Skeletal muscle satellite cell (primary cell): ENCODE measurements at regions not wholly inside any gene's neighbourhood (a gene's known extent, or its start where the extent isn't known, plus 50 kb on each side); places are given as distances from the start of the nearest gene placed in this dataset.

Source experiments
- H3K27me3 ChIP-seq: 2 replicates; pipeline ENCODE4 v1.7.0; 2013; ENCODE audit warnings: low read length; ENCODE audit not compliant: control insufficient read depth, insufficient read depth
- H3K36me3 ChIP-seq: 2 replicates; pipeline ENCODE4 v1.7.0; 2013; ENCODE audit warnings: mild to moderate bottlenecking, control low read depth, low read length; ENCODE audit not compliant: insufficient read depth
- H3K4me1 ChIP-seq: 2 replicates; pipeline ENCODE4 v1.7.0; 2013; ENCODE audit warnings: low read length; ENCODE audit not compliant: control insufficient read depth, insufficient read depth
- H3K4me2 ChIP-seq: 2 replicates; pipeline ENCODE4 v1.7.0; 2013; ENCODE audit warnings: mild to moderate bottlenecking, low read length
- H3K4me3 ChIP-seq: 2 replicates; pipeline ENCODE4 v1.7.0; 2013; ENCODE audit warnings: low read length
- H3K9ac ChIP-seq: 2 replicates; pipeline ENCODE4 v1.7.0; 2013; ENCODE audit warnings: mild to moderate bottlenecking, low read depth, low read length, moderate library complexity
- H3K9me3 ChIP-seq: replicated peaks from 2 replicates; pipeline ENCODE4 v1.7.0; 2013; ENCODE audit warnings: mild to moderate bottlenecking, control low read depth, low read length

GRCh38 chr7:34311591-34311990 is 346.4 kb upstream of the NPSR1 start:
- Histone ChIP-seq H3K9ac (no peak overlapping the region), H3K4me2 (no peak overlapping the region), H3K4me3 (no peak overlapping the region), H3K27me3 (no peaks in the 10 kb centered on the region), H3K9me3 (no peaks in the 10 kb centered on the region), H3K36me3 (no peaks in the 10 kb centered on the region), H3K4me1 (no peaks in the 10 kb centered on the region)

DNA sequence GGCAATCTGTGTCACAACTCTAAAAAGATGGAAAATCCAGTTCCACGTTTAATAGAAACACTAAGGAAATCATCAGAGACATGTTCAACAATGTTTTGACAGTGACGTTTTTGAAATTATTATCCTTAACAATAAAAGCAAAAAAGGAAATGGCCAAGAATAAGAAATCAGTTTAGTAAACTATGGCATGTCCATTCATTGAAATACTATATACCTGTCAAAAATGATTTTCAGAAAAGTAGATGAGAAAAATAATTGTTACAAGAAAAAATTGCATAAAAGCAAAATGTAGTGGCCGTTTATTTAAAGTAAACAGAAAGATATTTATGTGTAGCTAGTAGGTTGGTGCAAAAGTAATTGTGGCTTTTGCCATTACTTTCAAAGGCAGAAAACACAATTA is 345.4 kb upstream of the NPSR1 start:
- Histone ChIP-seq H3K4me2 (no peak overlapping the region), H3K9me3 (no peaks in the 10 kb centered on the region), H3K4me1 (no peaks in the 10 kb centered on the region), H3K9ac (no peak overlapping the region), H3K4me3 (no peak overlapping the region), H3K27me3 (no peaks in the 10 kb centered on the region), H3K36me3 (no peaks in the 10 kb centered on the region)

DNA sequence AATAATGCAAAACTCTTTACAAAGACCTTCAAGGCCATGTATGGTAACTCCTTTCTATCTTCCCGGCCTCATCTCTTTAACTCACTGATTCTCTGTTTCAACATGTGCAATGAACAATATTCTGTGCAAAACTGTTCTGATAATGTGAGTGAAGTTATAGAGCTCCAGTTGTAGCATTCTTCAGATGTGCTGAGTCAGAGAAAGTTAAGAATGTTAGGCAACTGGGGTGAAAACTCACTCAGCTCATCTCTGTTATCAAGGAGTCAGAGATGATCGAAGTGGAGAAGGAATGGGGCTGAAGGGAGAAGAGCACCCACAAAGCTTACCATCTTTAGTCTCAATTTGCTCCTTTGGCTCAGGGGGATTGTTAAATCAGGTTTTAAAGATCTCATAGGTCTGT is 344.7 kb upstream of the NPSR1 start:
- no peaks in the 10 kb centered on the region for H3K36me3 ChIP-seq
- no peak overlapping the region for H3K4me2 ChIP-seq
- no peaks in the 10 kb centered on the region for H3K4me1 ChIP-seq
- no peak overlapping the region for H3K4me3 ChIP-seq
- no peaks in the 10 kb centered on the region for H3K27me3 ChIP-seq
- no peak overlapping the region for H3K9ac ChIP-seq
- no peaks in the 10 kb centered on the region for H3K9me3 ChIP-seq

DNA sequence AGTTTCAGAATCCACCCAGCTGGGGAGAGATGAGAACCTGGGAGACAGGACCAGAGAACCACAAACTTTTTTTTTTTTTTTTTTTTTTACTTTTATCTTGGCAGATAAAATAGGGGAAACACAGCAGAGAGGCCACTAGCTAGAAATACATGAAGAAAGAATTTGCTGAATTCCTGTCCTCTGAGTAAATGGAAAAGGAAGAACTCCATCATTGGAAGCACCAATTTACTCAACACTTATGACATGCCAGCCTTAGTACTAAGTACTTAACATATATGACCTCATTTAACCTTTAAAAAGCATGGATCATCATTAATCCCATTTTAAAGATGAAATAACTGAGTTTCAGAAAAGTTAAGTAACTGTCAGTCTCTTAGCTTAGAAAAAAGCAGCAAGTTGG is 343.0 kb upstream of the NPSR1 start:
- no peak overlapping the region for H3K9ac ChIP-seq
- no peaks in the 10 kb centered on the region for H3K9me3 ChIP-seq
- H3K4me1 ChIP-seq: no peaks in the 10 kb centered on the region
- no peak overlapping the region for H3K4me2 ChIP-seq
- no peaks in the 10 kb centered on the region for H3K36me3 ChIP-seq
- H3K4me3 ChIP-seq: no peak overlapping the region
- no peaks in the 10 kb centered on the region for H3K27me3 ChIP-seq

- Histone ChIP-seq H3K27me3 (peaks cover 5% of the 10 kb centered on the region), H3K36me3 (no peaks in the 10 kb centered on the region), H3K4me3 (no peak overlapping the region), H3K9me3 (no peaks in the 10 kb centered on the region), H3K9ac (no peak overlapping the region), H3K4me2 (no peak overlapping the region), H3K4me1 (no peaks in the 10 kb centered on the region)
Measured at GRCh38 chr7:34317039-34317438, 341.0 kb upstream of the NPSR1 start.

- no peak overlapping the region for H3K4me2 ChIP-seq
- H3K9ac ChIP-seq: no peak overlapping the region
- no peak overlapping the region for H3K4me3 ChIP-seq
- no peaks in the 10 kb centered on the region for H3K4me1 ChIP-seq
- H3K36me3 ChIP-seq: no peaks in the 10 kb centered on the region
- H3K9me3 ChIP-seq: no peaks in the 10 kb centered on the region
- H3K27me3 ChIP-seq: peaks cover 5% of the 10 kb centered on the region
Measured at GRCh38 chr7:34320412-34320811, 337.6 kb upstream of the NPSR1 start.

- no peak overlapping the region for H3K4me3 ChIP-seq
- no peaks in the 10 kb centered on the region for H3K9me3 ChIP-seq
- H3K36me3 ChIP-seq: no peaks in the 10 kb centered on the region
- H3K4me1 ChIP-seq: no peaks in the 10 kb centered on the region
- no peak overlapping the region for H3K9ac ChIP-seq
- H3K4me2 ChIP-seq: peak overlapping the region; percentile 33
- peaks cover 5% of the 10 kb centered on the region for H3K27me3 ChIP-seq
Measured at GRCh38 chr7:34320926-34321661, 336.9 kb upstream of the NPSR1 start.

DNA sequence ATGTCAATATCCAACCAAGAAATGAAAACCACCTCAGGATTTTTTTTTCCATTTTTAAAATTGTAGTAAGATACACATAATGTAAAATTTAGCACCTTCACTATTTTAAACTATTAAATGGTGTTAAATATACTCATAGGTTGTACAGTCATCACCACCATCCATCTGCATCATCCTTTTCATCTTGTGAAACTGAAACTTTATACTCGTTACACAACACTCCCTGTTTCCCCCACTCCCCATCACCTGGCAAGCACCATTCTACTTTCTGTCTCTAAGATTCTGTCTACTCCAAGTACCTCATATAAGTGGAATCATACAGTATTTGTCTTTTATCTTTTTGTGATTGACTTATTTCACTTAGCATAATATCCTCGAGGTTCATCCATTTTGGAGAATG is 335.2 kb upstream of the NPSR1 start:
- Histone ChIP-seq H3K9ac (no peak overlapping the region), H3K9me3 (no peaks in the 10 kb centered on the region), H3K4me1 (no peaks in the 10 kb centered on the region), H3K27me3 (peaks cover 5% of the 10 kb centered on the region), H3K36me3 (no peaks in the 10 kb centered on the region), H3K4me2 (no peak overlapping the region), H3K4me3 (no peak overlapping the region)

- H3K9ac ChIP-seq: no peak overlapping the region
- H3K27me3 ChIP-seq: peaks cover 8% of the 10 kb centered on the region
- no peaks in the 10 kb centered on the region for H3K9me3 ChIP-seq
- no peaks in the 10 kb centered on the region for H3K36me3 ChIP-seq
- no peak overlapping the region for H3K4me3 ChIP-seq
- H3K4me2 ChIP-seq: no peak overlapping the region
- H3K4me1 ChIP-seq: no peaks in the 10 kb centered on the region
Measured at GRCh38 chr7:34327681-34328080, 330.3 kb upstream of the NPSR1 start.

- Histone ChIP-seq H3K27me3 (peaks cover 8% of the 10 kb centered on the region), H3K36me3 (no peaks in the 10 kb centered on the region), H3K4me2 (no peak overlapping the region), H3K4me3 (no peak overlapping the region), H3K9ac (no peak overlapping the region), H3K9me3 (no peaks in the 10 kb centered on the region), H3K4me1 (no peaks in the 10 kb centered on the region)
Measured at GRCh38 chr7:34330308-34330707, 327.7 kb upstream of the NPSR1 start.

- Histone ChIP-seq H3K36me3 (no peaks in the 10 kb centered on the region), H3K4me3 (no peak overlapping the region), H3K4me1 (no peaks in the 10 kb centered on the region), H3K4me2 (no peak overlapping the region), H3K27me3 (peaks cover 8% of the 10 kb centered on the region), H3K9me3 (no peaks in the 10 kb centered on the region), H3K9ac (no peak overlapping the region)
Measured at GRCh38 chr7:34331102-34331501, 326.9 kb upstream of the NPSR1 start.

DNA sequence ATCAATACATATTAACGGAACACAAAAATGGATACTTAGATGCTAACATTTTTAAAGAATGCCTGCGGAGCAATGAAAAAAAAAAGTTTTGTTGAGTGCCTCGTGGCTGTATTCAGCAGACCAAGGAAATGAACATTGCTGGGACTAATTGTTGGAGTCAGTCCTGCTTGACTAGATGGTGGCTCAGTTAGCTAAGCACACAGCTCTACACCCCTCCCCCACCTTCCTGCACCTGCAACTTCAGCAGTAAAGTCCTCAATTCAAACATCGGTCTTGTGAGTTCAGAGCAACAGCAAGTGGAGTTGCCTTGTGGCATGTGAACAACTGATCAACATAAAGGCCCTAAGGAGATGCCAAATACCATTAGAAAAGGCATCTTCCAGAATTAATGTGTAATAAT is 326.0 kb upstream of the NPSR1 start:
- H3K9me3 ChIP-seq: no peaks in the 10 kb centered on the region
- H3K27me3 ChIP-seq: peaks cover 8% of the 10 kb centered on the region
- H3K4me3 ChIP-seq: no peak overlapping the region
- no peaks in the 10 kb centered on the region for H3K36me3 ChIP-seq
- no peaks in the 10 kb centered on the region for H3K4me1 ChIP-seq
- H3K9ac ChIP-seq: no peak overlapping the region
- H3K4me2 ChIP-seq: no peak overlapping the region
